SK-N-SH (cell line): ENCODE measurements at regions not wholly inside any gene's neighbourhood (a gene's known extent, or its start where the extent isn't known, plus 50 kb on each side); places are given as distances from the start of the nearest gene placed in this dataset.

Experiments
- ELF1 ChIP-seq: IDR thresholded peaks from 2 replicates; pipeline ENCODE4 v1.4.0; 2012
- FOSL2 ChIP-seq: IDR thresholded peaks from 2 replicates; pipeline ENCODE4 v1.4.0; 2012; ENCODE audit warnings: low read depth, mild to moderate bottlenecking, moderate library complexity, borderline replicate concordance
- FOXM1 ChIP-seq: IDR thresholded peaks from 2 replicates; pipeline ENCODE4 v1.4.0; 2012; ENCODE audit warnings: low read depth, mild to moderate bottlenecking
- GABPA ChIP-seq: IDR thresholded peaks from 2 replicates; pipeline ENCODE4 v1.4.0; 2012; ENCODE audit warnings: low read depth, mild to moderate bottlenecking
- JUND ChIP-seq: IDR thresholded peaks from 2 replicates; pipeline ENCODE4 v1.4.0; 2012
- POLR2AphosphoS5 ChIP-seq: IDR thresholded peaks from 2 replicates; pipeline ENCODE4 v1.6.1; 2012; ENCODE audit warnings: low read depth, low read length
- RAD21 ChIP-seq: IDR thresholded peaks from 2 replicates; pipeline ENCODE4 v1.6.1; 2012; ENCODE audit warnings: mild to moderate bottlenecking, low read length
- REST ChIP-seq: IDR thresholded peaks from 2 replicates; pipeline ENCODE4 v1.6.1; 2012; ENCODE audit warnings: mild to moderate bottlenecking, low read depth, low read length, moderate library complexity
- RFX5 ChIP-seq: IDR thresholded peaks from 2 replicates; pipeline ENCODE4 v1.6.1; 2012; ENCODE audit warnings: mild to moderate bottlenecking, improper control_type of control experiment, low read length
- RXRA ChIP-seq: IDR thresholded peaks from 2 replicates; pipeline ENCODE4 v1.4.0; 2012; ENCODE audit warnings: low read depth, mild to moderate bottlenecking, borderline replicate concordance
- TCF12 ChIP-seq: IDR thresholded peaks from 2 replicates; pipeline ENCODE4 v1.4.0; 2012
- TEAD4 ChIP-seq: IDR thresholded peaks from 2 replicates; pipeline ENCODE4 v1.4.0; 2012; ENCODE audit warnings: mild to moderate bottlenecking, borderline replicate concordance; ENCODE audit not compliant: insufficient read depth
- TF ChIP-seq, protein P1 (sequence below): fragments of 200-600 bp; sonication (generic); IDR thresholded peaks from 2 replicates; pipeline ENCODE4 v1.6.1; 2017; ENCODE audit warnings: antibody characterized with exemption, mild to moderate bottlenecking, moderate library complexity
- TF ChIP-seq, protein P2 (sequence below): IDR thresholded peaks from 2 replicates; pipeline ENCODE4 v1.4.0; 2012; ENCODE audit warnings: low read depth

DNA sequence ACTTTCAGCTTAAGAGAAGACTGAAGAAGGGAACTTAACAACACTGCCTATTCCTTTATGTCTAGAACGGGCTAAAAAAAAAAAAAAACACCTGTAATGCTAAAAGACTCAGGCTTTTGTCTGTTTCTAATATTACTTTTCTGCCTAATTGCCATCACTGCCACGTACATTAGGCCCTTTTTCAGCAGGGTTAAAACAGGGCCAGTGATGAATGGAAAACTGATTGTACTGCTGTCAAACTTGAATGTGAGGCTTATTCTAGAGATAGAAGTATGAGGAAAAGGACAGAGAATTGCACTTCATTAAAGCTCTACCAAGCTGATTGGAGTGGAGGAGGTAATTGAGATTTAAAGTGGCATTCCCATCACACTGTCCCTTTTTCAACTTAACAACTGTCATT is 535.8 kb downstream of the PRKD1 start:
- TF ChIP-seq, protein P1, sequence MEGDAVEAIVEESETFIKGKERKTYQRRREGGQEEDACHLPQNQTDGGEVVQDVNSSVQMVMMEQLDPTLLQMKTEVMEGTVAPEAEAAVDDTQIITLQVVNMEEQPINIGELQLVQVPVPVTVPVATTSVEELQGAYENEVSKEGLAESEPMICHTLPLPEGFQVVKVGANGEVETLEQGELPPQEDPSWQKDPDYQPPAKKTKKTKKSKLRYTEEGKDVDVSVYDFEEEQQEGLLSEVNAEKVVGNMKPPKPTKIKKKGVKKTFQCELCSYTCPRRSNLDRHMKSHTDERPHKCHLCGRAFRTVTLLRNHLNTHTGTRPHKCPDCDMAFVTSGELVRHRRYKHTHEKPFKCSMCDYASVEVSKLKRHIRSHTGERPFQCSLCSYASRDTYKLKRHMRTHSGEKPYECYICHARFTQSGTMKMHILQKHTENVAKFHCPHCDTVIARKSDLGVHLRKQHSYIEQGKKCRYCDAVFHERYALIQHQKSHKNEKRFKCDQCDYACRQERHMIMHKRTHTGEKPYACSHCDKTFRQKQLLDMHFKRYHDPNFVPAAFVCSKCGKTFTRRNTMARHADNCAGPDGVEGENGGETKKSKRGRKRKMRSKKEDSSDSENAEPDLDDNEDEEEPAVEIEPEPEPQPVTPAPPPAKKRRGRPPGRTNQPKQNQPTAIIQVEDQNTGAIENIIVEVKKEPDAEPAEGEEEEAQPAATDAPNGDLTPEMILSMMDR = no peak
- TF ChIP-seq JUND = no peak
- TF ChIP-seq ELF1 = no peak
- TF ChIP-seq TCF12 = no peak
- no peak for TF ChIP-seq REST
- TF ChIP-seq FOXM1 = no peak
- no peak for TF ChIP-seq TEAD4
- no peak for TF ChIP-seq RAD21
- no peak for TF ChIP-seq RXRA
- TF ChIP-seq, protein P2, sequence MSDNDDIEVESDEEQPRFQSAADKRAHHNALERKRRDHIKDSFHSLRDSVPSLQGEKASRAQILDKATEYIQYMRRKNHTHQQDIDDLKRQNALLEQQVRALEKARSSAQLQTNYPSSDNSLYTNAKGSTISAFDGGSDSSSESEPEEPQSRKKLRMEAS = no peak
- no peak for TF ChIP-seq POLR2AphosphoS5
- no peak for TF ChIP-seq RFX5
- no peak for TF ChIP-seq GABPA
- no peak for TF ChIP-seq FOSL2
